GM18520 (cell line): ENCODE measurements at regions not wholly inside any gene's neighbourhood (a gene's known extent, or its start where the extent isn't known, plus 50 kb on each side); places are given as distances from the start of the nearest gene placed in this dataset.

ENCODE experiments used
- ATAC-seq: cut with Tn5 transposase; IDR thresholded peaks from one replicate; pipeline ENCODE4 v1.9.1; 2021; ENCODE audit not compliant: unreplicated experiment

GRCh38 chr18:53937037-53937436 is 287.4 kb downstream of the MBD2 start:
- ATAC-seq = no peak

- ATAC-seq = no peak
Observed at GRCh38 chr18:53935803-53936202, 288.7 kb downstream of the MBD2 start.

GRCh38 chr18:53935399-53935798 is 289.1 kb downstream of the MBD2 start:
- no peak for ATAC-seq

- no peak for ATAC-seq
Observed at GRCh38 chr18:53920312-53921075, 304.0 kb downstream of the MBD2 start.

GRCh38 chr18:53918091-53918490 is 306.4 kb downstream of the MBD2 start:
- ATAC-seq = no peak

- ATAC-seq = no peak
Observed at GRCh38 chr18:53911200-53911599, 313.3 kb downstream of the MBD2 start.

GRCh38 chr18:53909668-53910067 is 314.8 kb downstream of the MBD2 start:
- no peak for ATAC-seq

GRCh38 chr18:53907921-53908320 is 316.5 kb downstream of the MBD2 start:
- ATAC-seq = no peak

- no peak for ATAC-seq
Observed at GRCh38 chr18:53906681-53907080, 317.8 kb downstream of the MBD2 start.

- no peak for ATAC-seq
Observed at GRCh38 chr18:53894675-53895442, 329.6 kb downstream of the MBD2 start.

- no peak for ATAC-seq
Observed at GRCh38 chr18:53887447-53887846, 337.0 kb downstream of the MBD2 start.

GRCh38 chr18:53886058-53886457 is 338.4 kb downstream of the MBD2 start:
- ATAC-seq = no peak

- ATAC-seq = no peak
Observed at GRCh38 chr18:53883771-53884170, 340.7 kb downstream of the MBD2 start.

GRCh38 chr18:53874103-53874502 is 350.4 kb downstream of the MBD2 start:
- ATAC-seq = no peak

- no peak for ATAC-seq
Observed at GRCh38 chr18:53864770-53865169, 359.7 kb downstream of the MBD2 start.

GRCh38 chr18:53862921-53863320 is 361.5 kb downstream of the MBD2 start:
- no peak for ATAC-seq

GRCh38 chr18:53861185-53861584 is 363.3 kb downstream of the MBD2 start:
- ATAC-seq = no peak

GRCh38 chr18:53859764-53860163 is 364.7 kb downstream of the MBD2 start:
- no peak for ATAC-seq

- no peak for ATAC-seq
Observed at GRCh38 chr18:53850902-53851301, 373.6 kb downstream of the MBD2 start.

GRCh38 chr18:53843763-53844162 is 380.7 kb downstream of the MBD2 start:
- ATAC-seq = no peak

GRCh38 chr18:53843113-53843760 is 381.2 kb downstream of the MBD2 start:
- ATAC-seq = no peak

GRCh38 chr18:53838746-53839145 is 385.7 kb downstream of the MBD2 start:
- no peak for ATAC-seq
